Endothelial cell of hepatic sinusoid (primary cell): ENCODE measurements at regions not wholly inside any gene's neighbourhood (a gene's known extent, or its start where the extent isn't known, plus 50 kb on each side); places are given as distances from the start of the nearest gene placed in this dataset.
"Not testable (repeated sequence)": the region's sequence is repeated elsewhere in the genome, so short reads cannot be mapped to it uniquely, and the experiment has no call there.

ENCODE experiments used
- in situ Hi-C: cut with HindIII; loops from 2 replicates; pipeline ENCODE4 v1.10.0; 2017; ENCODE audit warnings: low sequenced_read_pairs

DNA sequence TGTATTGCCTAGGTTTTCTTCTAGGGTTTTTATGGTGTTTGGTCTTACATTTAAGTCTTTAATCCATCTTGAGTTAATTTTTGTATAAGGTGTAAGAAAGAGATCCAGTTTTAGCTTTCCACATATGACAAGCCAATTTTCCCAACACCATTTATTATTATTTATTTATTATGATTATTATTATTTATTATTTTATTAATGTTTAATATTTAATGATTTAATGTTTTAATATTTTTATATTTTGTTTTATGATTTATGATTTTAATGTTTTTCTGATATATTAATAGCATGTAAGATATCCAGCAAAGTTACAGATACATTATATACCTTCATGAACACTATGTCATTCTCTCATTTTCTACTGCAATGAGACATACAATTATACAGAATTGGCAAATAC is 1082.0 kb downstream of the DSC3 start:
- in situ Hi-C loops, result no loop called here

DNA sequence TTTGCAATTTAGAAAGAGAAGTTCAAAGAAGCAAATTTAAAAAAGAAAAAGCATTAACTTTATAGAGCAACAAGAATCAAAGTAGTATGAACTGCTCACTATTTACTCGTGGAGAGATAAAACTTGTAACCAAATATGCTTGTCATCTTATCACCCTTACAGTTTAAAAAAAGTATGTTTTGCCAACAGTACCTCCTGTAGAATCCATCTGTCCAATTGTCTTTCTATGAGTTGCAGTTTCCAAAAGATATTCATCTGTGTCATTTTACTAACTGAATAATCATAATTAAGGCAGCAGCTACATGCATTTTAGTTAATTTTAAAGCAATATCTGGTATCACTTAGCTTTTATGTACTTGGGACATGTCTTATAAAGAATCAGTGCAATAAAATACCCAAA is 1112.3 kb downstream of the DSC3 start:
- in situ Hi-C loops, result no loop called here

DNA sequence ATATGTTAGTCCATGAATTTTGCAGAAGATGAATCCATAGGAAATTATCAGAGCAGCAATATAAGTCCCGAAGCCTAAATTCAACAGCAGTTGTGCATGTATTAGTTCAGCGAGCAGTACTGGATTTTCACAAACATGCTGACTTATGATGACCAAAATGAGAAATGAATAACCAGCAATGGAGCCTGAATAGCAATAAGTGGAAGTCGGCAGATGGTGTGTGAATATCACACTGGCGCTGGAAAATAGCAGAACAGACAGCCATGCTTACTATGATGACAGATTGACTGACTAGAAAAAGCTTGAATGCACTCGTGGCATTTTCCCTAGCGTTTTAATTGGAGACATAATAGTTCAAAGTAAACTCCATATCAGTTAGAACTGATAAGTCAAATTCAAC is 1114.5 kb downstream of the DSC3 start:
- in situ Hi-C loops, result no loop called here

DNA sequence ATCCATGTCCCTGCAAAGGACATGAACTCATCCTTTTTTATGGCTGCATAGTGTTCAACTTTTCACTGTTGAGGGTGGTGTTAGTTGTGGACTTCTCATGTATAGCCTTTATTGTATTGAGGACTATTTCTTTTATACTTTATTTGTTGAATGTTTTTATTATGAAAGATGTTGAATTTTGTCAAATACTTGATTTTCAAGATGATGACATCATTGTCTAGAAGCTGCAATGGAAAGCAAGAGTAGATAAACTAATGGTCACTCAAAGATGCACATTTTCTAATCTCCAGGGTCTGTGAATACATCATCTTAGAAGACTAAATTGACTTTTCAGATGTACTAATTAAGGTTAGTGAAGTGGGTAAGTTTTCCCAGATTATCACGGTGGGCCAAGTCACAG is 1117.0 kb downstream of the DSC3 start:
- in situ Hi-C loops, result no loop called here

DNA sequence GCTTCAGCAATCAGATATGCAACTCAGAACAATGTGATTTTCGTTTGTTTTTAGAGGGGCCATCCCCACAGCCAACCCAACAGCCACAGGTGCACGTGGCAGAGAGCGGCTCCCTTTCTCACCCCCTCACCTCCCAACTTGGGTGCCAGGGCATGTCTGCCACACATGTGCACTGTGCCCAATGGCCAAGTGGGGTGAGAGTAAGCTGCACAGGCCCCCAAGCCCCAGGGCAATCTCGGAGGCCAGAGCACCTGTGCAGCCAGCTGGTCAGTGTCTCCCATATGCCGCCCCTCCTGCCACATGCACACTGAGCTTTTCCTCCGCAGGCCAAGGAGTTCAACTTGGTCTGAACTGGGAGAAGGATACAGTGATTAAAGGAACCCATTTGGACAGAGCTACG is 1130.2 kb downstream of the DSC3 start:
- in situ Hi-C loops, result no loop called here

DNA sequence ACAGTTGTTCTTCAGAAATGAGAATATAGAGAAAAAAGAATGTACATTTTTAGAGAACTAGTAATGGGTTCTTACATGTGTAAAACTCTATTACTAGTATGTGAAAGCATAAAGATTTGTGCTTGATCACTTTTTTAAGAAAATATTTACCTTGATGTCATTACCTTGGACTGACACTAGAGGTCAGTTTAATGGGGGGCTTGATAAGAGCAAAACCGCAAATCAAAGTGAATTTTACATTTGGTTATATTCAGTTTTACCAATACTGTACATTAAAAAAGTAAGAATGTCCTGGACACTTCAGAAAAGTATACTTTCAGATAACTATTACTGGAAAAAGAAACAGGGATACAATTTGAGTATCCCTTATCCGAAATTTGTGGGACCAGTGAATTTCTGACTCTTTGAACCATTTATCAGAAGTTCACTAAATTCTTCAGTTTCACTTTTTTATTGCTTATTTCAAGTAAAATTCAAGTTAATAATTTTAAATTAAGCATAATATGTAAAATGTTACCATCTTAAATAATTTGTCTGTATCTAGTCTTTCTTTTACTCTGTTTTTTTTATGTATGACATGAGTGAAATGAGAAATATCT is 1149.5 kb downstream of the DSC3 start:
- in situ Hi-C loops, result no loop called here

DNA sequence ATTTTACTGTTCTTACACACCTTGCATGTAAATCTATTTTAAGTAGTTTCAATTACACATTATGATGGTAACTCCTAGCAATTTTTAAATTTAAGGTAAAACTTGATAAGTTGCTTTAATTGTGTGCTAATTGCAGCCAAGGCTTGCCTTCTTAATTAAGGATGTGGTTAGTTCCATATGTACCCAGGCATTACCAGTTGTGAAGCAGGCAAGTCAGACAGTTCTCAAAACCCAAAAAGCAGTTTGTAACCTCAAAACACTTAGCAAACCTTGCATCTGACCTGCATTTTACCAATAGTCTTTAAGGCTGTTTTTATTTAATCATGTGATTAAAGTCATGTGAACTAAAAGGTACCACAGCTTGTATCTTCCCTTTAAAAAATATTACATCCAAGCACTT is 1159.4 kb downstream of the DSC3 start:
- in situ Hi-C loops, result no loop called here

DNA sequence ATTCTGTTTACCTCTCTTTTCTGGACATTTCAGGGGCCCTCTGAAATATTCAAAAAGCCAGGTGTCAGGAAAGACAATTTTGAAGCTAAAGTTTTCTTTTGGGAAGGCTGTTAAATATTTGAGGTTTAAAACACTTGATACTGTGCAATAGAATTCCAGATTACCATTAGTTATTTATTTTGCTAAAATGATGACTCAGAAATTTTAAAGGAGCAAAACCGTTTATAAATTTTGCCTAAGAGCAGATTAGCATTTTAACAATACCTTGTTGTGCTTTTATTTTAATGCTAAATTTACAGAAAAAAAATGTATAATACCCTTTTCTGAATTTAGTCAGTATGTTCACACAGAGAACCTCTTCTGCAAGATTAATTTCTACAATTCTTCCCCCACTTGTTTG is 1159.9 kb downstream of the DSC3 start:
- in situ Hi-C loops, result no loop called here

DNA sequence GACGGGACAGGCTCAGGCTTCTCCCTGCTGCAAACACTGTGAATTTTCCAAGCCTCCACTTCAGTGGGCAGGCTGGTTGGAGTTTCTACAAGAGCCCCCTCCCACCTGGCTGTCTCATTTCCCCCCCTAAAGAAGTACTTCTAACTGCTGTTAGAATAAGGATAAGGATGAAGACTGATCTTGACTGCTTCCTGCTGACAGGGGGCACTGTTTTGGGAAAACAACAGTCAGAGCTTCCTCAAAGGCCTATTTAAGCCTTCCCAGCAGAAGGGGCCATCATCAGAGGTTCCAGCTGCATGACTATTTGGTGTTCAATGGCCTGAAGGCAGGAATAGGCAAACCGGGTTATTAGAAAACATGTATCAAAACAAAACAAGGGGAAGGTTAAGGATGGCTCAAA is 1162.8 kb downstream of the DSC3 start:
- in situ Hi-C loops, result no loop called here

DNA sequence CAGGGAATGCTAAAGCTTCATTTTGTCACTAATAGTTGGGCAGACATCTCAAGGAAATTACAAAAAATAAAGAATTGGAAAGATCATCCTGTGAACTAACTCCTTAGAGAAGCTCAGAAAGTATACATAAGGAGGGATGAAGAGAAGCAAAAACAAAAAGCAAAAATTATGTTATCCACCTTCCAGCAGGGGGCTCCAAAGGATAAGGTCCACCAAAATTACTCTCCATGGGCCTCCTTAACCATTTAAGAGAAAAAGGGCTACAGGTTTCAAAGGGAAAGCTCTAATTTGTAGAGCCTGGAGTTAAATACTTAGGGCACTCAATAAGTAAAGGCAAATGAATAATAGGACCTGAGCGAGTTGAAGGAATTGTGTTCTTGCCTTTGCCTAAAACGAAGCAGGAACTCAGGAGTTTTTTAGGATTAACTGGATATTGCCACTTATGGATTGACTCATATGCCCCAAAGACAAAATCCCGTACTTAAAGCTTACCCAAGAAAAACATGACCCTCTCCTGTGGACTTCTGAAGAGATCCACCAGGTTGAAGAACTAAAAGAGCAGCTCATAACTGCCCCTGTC is 1167.9 kb downstream of the DSC3 start:
- in situ Hi-C loops, result no loop called here

DNA sequence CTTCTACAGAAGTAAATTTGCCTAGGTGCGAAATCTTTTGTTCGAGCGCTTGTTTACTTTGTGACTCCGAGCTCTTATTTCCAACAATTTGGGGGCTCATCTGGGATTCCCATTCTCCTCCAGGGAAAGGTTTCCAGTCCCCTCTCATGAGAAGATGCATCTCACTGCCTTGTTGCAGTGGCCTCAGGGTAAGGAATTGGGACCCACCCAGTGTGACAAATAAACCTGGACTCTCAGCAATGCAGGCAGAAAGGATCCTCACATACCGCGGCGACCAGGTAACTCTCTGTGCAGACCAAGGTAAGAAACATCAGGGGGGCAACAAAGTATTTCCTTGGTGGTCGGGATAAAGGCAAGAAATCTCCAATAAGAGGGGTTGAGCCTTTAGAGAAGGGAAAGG is 1169.3 kb downstream of the DSC3 start:
- in situ Hi-C loops, result no loop called here

DNA sequence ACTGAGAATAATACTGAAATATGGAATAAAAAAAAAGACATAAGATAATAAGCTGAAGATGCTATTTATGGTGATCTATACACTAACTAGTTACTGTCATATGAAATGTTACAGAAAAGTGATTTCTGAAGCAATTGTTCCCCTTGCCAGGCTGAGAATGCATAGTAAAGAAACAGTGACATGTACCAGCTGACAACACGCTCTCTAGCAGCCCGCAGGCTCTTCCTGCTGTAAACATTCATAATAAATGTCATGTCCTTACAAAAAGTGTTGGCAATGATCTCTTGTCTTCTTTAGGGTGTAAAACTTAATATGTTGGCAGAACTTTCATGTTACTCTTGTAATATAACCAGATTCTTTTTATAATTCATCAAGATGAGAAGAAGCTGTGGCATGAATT is 1171.3 kb downstream of the DSC3 start:
- in situ Hi-C loops, result no loop called here

DNA sequence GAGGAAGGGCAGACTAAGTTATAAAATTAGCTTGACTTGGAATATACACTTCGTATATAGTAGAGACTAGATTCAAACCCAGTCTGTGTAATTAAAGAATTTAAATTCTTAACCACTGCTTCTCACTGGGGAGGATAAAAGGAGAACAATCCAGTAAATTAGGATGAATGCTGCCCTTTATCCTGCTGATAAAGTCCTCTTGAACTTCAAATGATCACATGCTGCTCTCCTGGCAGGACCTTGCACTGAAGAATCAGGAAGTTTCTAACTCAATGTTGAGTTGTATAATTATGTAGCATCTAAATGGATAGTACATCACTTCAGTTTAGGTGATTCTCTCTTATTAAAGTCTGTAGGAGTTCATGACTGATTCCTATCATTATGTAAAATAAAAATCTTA is 1179.7 kb downstream of the DSC3 start:
- in situ Hi-C loops, result no loop called here

DNA sequence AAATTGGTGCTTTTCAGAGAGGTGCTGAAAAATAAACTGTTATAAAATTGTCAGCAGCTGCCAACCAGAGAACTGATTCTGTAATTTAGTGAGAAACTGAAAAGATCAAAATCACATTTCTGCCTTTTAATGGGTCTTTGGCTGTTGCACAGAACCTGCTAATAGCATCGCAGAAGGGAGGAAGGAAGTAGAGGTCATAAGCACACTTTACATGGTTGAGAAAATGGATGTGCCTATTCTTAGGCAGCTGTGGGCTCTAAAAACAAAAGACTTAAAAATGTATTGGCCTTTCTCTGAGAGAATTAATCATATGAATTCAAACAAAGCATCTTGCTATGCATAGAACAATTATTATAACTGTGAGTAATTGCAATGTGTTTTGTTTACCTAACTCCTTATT is 1186.9 kb downstream of the DSC3 start:
- in situ Hi-C loops, result no loop called here

DNA sequence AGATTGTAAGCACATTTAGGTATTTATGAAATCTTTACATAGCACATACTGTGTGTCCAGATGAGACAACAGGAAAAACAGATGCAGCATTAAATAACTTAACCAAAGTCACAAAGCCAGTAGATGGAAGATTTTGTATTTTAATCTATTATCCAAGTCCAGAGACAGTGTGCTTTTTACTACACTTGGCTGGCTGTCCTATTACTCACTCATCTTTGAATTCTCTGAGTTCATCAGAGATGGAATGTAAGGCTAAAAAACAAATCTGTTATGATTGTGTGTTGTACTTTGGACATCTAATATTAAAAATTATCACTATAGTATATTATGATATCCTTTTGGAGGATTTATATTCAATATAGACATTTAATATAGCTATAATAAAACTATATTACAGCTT is 1189.4 kb downstream of the DSC3 start:
- in situ Hi-C loops, result no loop called here

DNA sequence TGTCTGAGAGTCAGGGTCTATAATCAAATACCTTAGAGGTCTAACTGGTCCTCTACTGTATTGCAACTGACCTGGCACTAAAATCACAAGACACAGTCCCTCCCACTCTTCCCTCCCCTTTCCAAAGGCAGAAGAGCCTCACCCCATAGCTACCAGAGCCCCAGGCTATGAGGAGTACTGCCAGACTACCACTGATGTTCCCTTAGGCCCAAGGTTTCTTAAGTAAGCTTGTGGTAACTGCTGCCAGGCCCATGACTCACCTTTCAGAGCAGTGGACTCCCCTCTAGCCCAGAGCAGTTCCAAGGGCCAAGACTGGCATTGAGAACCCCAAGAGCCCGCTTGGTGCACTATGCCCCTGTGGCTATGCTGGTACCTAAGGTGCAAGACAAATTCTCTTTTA is 1193.4 kb downstream of the DSC3 start:
- in situ Hi-C loops, result no loop called here

DNA sequence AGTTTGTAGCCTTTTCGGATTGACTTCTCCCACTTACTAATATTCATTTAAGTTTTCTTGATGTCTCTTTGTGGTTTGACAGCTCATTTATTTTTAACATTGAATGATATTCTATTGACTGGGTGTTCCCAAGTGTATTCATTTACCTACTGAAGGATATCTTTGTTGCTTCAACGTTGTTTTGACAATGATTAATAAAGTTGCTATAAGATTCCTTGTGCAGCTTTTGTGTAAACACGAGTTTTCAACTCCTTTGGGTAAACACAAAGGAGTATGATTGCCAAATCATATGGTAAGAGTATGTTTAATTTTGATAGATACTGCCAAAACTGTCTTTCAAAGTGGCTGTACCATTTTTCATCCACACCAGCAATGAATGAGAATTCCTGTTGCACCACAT is 1200.9 kb downstream of the DSC3 start:
- in situ Hi-C loops, result no loop called here

DNA sequence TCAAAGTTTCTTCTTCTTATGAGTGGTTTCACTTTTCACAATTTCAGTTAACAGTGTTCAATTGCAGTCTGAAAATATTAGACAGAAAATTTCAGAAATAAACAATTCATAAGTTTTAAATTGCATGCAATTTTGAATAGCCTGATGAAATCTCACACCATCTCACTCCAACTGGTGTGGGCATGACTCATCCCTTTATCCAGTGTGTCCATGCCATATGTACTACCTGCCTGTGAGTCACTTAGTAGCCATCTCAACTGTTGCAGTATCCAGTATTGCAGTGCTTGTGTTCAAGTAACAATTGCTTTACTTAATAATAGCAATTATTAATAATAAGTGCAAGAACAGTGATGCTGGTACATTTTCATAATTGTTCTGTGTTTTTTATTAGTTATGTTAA is 1202.5 kb downstream of the DSC3 start:
- in situ Hi-C loops, result no loop called here

DNA sequence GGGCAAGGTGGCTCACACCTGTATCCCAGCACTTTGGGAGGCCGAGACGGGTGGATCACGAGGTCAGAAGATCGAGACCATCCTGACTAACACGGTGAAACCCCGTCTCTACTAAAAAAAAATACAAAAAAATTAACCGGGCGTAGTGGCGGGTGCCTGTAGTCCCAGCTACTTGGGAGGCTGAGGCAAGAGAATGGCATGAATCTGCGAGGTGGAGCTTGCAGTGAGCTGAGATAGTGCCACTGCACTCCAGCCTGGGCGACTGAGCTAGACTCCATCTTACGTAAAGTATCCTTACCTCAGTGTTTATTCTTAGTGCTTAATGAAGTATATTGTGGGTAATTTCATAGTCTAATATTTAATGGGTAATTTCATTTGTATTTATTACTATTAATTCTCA is 1203.6 kb downstream of the DSC3 start:
- in situ Hi-C loops, result not testable (repeated sequence)

DNA sequence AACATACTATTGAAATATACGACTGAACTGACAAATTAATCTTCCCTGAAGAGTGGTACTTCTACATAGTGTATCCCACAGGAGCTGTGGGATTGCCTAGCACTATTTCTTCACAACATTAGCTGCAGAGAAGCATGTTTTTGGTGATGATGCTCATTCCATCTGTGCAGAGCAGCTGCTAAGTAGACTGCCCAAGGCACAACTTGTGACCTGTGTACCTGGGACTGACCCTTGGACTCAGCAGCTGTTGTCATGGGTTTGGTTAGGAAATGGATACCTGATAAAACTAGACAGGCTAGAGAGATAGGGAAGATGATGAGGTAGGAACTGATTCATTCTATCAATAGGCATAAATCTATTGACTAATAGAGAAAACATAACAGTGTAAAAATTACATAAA is 1204.0 kb downstream of the DSC3 start:
- in situ Hi-C loops, result no loop called here

DNA sequence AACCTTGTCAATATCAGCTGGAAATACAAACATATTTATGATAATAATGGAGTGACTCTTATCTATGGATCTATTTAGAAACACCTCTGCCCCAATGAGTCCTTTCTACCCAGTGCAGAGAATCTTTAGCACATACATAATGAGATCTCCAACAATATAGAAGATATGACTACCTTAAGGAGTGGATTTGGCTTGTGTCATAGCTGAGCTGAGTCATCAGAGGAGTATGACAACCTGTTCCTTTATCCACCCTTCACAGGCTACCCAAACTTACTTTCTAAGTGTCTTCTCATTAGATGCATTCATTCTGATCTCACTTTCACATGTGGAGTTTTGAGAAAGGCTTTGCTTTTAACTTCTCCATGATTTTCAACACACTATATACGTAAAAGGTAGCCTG is 1218.9 kb downstream of the DSC3 start:
- in situ Hi-C loops, result no loop called here

DNA sequence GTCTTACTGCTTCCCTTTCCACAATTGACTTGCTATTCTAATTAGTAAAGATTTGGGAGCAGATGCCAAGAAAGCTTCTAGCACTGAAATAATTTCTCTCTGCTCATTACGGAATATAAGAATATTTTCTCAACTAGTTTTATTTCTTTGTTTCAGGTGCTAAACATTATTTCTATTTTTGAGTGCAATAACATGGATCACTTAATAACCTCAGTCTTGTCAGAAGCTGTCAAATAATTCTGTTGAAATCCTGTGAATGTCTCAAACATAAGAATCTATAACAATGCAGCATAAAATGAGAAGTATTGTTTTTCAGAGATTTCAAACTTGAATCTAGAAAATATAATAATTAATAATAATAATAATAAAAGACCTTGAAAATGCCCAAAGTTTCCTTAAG is 1221.0 kb downstream of the DSC3 start:
- in situ Hi-C loops, result no loop called here

DNA sequence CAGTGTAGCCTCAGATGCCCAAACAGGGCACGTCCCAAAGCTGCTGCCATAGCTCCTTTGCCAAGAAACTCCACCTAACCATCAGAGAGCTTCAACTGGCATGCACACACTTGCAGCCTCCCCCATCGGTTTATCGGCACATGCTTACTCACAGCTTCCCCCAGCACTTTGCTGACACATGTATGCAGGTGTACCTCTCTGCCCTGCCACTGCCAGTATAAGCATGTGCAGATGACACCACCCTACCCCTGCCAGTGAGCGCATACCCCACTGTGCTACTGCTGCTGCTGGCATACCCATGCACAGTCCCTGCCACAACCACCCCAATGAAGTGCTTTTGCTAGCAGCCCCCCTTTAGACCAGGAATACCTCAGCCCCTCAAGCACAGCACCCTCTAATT is 1231.0 kb downstream of the DSC3 start:
- in situ Hi-C loops, result no loop called here
